Sigmoid colon (tissue), 4 donors: ENCODE measurements at regions not wholly inside any gene's neighbourhood (a gene's known extent, or its start where the extent isn't known, plus 50 kb on each side); places are given as distances from the start of the nearest gene placed in this dataset.

Experiments
- POLR2AphosphoS5 ChIP-seq, 4 donors: sonication (generic); formaldehyde crosslinking; IDR thresholded peaks; one replicate each; pipeline ENCODE4 v1.6.1; 2017; ENCODE audit warnings: antibody characterized with exemption in 4 of 4
- TF ChIP-seq, protein P1 (sequence below), 4 experiments: fragments of 450-650 bp in 3 of 4; fragments of 200-600 bp in 1 of 4; IDR thresholded peaks; one replicate each; pipeline ENCODE4 v1.5.1; 2016 to 2019; ENCODE audit warnings: antibody characterized with exemption in 4 of 4, mild to moderate bottlenecking in 3 of 4, moderate library complexity in 2 of 4

DNA sequence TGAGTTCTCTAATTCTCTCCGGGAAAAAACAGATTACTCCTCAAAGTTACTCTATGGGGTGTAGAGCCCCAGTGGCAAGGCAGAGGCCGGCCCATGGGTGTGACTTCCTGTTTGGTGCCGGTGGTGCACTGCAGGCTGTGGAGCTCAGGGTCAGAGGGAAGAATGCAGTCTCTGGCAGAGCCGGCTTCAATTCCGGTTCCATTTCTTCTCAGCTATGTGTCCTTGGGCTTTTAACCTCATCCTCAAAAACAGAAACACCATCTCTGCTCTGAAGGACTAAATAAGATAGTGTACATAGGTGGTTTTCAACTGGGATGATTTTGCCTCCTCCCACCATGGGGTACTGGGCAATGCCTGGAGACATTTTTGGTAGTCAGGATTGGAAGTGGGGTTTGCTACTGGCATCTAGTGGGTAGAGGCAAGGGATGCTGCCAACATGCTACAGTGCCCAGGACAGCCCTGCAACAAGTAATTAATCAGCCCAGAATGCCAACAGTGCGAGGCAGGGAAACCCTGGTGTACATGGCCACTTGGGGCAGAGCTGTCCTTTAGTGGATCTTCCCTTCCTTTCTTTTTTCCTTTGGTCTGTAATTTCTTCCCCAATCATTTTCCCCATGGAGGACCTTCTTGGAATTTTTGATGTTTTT lies 81.2 kb downstream of the INSIG2 start:
- TF ChIP-seq, protein P1, sequence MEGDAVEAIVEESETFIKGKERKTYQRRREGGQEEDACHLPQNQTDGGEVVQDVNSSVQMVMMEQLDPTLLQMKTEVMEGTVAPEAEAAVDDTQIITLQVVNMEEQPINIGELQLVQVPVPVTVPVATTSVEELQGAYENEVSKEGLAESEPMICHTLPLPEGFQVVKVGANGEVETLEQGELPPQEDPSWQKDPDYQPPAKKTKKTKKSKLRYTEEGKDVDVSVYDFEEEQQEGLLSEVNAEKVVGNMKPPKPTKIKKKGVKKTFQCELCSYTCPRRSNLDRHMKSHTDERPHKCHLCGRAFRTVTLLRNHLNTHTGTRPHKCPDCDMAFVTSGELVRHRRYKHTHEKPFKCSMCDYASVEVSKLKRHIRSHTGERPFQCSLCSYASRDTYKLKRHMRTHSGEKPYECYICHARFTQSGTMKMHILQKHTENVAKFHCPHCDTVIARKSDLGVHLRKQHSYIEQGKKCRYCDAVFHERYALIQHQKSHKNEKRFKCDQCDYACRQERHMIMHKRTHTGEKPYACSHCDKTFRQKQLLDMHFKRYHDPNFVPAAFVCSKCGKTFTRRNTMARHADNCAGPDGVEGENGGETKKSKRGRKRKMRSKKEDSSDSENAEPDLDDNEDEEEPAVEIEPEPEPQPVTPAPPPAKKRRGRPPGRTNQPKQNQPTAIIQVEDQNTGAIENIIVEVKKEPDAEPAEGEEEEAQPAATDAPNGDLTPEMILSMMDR (IDR thresholded peaks at IDR 0.05), result no peak
- TF ChIP-seq POLR2AphosphoS5 (IDR thresholded peaks at IDR 0.05), result no peak
